Vagina (tissue), 2 donors: ENCODE measurements at regions not wholly inside any gene's neighbourhood (a gene's known extent, or its start where the extent isn't known, plus 50 kb on each side); places are given as distances from the start of the nearest gene placed in this dataset.

Experiments used
- DNase-seq, 2 donors: peaks; one replicate each; pipeline ENCODE4 v3.0.0-alpha.2; 2017; ENCODE audit errors: extremely low spot score in 2 of 2
- H3K27ac ChIP-seq: fragments of 200-600 bp; sonication (generic); one replicate; pipeline ENCODE4 v1.5.1; 2019
- H3K27me3 ChIP-seq: fragments of 200-600 bp; sonication (generic); one replicate; pipeline ENCODE4 v1.5.1; 2019
- H3K36me3 ChIP-seq, 2 donors: fragments of 200-600 bp; sonication (generic); one replicate each; pipeline ENCODE4 v1.5.1; 2017 to 2019
- H3K4me1 ChIP-seq: fragments of 200-600 bp; sonication (generic); one replicate; pipeline ENCODE4 v1.5.1; 2019
- H3K4me3 ChIP-seq, 2 donors: fragments of 200-600 bp; sonication (generic); 1 replicate in 1 of 2; 2 replicates in 1 of 2; pipeline ENCODE4 v1.5.1; 2016 to 2019
- H3K9me3 ChIP-seq: fragments of 200-600 bp; sonication (generic); one replicate; pipeline ENCODE4 v1.5.1; 2019
- POLR2A ChIP-seq, 2 donors: fragments of 450-650 bp; IDR thresholded peaks; one replicate each; pipeline ENCODE4 v1.6.1; 2017; ENCODE audit warnings: antibody characterized with exemption in 2 of 2, mild to moderate bottlenecking in 2 of 2, moderate library complexity in 2 of 2
- POLR2AphosphoS5 ChIP-seq, 2 donors: sonication (generic); formaldehyde crosslinking; IDR thresholded peaks; one replicate each; pipeline ENCODE4 v1.9.0; 2017; ENCODE audit warnings: antibody characterized with exemption in 2 of 2, mild to moderate bottlenecking in 2 of 2, low read depth in 1 of 2; ENCODE audit not compliant: insufficient read depth in 1 of 2
- intact Hi-C: fragments of 100-400 bp; cut with DNase I; formaldehyde crosslinking; loops from one replicate; pipeline ENCODE4 v1.15.1; 2023
- TF ChIP-seq, protein P1 (sequence below), 3 experiments: fragments of 450-650 bp in 2 of 3; fragments of 200-600 bp in 1 of 3; sonication (generic) in 1 of 3; IDR thresholded peaks; one replicate each; pipeline ENCODE4 v1.5.1; 2017 to 2019; ENCODE audit warnings: antibody characterized with exemption in 3 of 3, mild to moderate bottlenecking in 2 of 3, moderate library complexity in 2 of 3

DNA sequence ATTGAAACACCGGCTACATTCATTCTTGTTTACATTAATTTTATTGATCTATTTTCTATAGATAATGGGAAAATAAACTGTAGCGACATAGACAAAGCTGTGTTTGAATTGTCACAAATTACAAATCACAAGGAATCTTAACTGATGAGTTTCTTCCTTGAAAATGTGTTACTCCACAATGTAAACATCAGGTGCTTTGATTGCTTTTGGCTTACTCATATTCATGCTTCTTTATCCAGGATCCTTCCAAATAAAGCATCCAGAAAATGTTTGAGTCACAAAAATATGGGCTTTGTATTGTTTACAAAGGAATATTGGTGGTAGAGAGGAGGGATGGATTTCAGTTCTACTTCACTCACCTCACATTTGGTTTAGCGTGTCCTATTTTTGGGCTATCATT, 64.0 kb downstream of the BMP2 start:
- Histone ChIP-seq H3K27ac (no peak overlapping the region), H3K36me3 (no peaks in the 10 kb centered on the region), H3K27me3 (no peaks in the 10 kb centered on the region), H3K9me3 (no peaks in the 10 kb centered on the region), H3K4me3 (no peak overlapping the region), H3K4me1 (no peaks in the 10 kb centered on the region)
- DNase-seq: no peak
- intact Hi-C loops: no loop called here
- no peak for TF ChIP-seq POLR2A (IDR thresholded peaks at IDR 0.05)
- TF ChIP-seq POLR2AphosphoS5 (IDR thresholded peaks at IDR 0.05; ENCODE audit: insufficient read depth in 1 of 2, low read depth in 1 of 2): no peak
- TF ChIP-seq, protein P1, sequence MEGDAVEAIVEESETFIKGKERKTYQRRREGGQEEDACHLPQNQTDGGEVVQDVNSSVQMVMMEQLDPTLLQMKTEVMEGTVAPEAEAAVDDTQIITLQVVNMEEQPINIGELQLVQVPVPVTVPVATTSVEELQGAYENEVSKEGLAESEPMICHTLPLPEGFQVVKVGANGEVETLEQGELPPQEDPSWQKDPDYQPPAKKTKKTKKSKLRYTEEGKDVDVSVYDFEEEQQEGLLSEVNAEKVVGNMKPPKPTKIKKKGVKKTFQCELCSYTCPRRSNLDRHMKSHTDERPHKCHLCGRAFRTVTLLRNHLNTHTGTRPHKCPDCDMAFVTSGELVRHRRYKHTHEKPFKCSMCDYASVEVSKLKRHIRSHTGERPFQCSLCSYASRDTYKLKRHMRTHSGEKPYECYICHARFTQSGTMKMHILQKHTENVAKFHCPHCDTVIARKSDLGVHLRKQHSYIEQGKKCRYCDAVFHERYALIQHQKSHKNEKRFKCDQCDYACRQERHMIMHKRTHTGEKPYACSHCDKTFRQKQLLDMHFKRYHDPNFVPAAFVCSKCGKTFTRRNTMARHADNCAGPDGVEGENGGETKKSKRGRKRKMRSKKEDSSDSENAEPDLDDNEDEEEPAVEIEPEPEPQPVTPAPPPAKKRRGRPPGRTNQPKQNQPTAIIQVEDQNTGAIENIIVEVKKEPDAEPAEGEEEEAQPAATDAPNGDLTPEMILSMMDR (IDR thresholded peaks at IDR 0.05): no peak

DNA sequence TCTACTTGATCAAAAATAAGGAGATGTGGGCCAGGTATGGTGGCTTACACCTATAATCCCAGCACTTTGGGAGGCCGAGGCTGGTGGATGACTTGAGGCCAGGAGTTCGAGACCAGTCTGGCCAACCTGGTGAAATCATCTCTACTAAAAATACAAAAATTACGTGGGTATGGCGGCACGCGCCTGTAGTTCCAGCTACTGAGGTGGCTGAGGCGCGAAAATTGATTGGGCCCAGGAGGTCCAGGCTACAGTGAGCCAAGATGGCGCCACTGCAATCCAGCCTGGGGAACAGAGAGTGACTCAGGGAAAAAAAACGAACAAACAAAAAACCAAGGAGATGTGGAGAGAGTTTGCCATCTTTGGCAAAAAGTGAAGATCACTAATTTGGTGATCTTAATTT, 65.3 kb downstream of the BMP2 start:
- DNase-seq: no peak
- Histone ChIP-seq H3K36me3 (no peaks in the 10 kb centered on the region), H3K27ac (no peak overlapping the region), H3K4me3 (no peak overlapping the region), H3K27me3 (no peaks in the 10 kb centered on the region), H3K9me3 (no peaks in the 10 kb centered on the region), H3K4me1 (no peaks in the 10 kb centered on the region)
- intact Hi-C loops: no loop called here
- TF ChIP-seq POLR2A (IDR thresholded peaks at IDR 0.05): no peak
- TF ChIP-seq, protein P1 (IDR thresholded peaks at IDR 0.05): no peak
- TF ChIP-seq POLR2AphosphoS5 (IDR thresholded peaks at IDR 0.05; ENCODE audit: insufficient read depth in 1 of 2, low read depth in 1 of 2): no peak

DNA sequence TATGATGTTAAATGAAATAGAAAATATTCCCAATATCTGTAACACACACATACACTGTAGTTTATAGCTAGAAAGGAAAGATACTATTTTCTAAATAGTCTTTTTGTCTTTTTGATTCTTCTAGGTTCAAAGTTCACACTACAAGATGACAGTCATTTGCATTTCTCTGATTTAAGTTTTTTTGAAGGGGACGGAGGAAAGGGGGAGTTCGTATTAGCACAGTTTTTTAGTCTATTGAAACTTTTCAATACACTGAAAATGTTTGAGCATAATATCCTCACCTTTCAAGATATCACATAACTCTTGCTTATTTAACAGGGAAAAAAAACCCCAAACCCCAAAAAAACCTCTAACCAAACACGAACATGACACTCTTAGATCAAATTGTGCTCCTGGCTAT, 68.1 kb downstream of the BMP2 start:
- TF ChIP-seq, protein P1 (IDR thresholded peaks at IDR 0.05): no peak
- TF ChIP-seq POLR2A (IDR thresholded peaks at IDR 0.05) (no peak), POLR2AphosphoS5 (IDR thresholded peaks at IDR 0.05; ENCODE audit: insufficient read depth in 1 of 2, low read depth in 1 of 2) (no peak)
- no peaks in the 10 kb centered on the region for H3K36me3 ChIP-seq
- intact Hi-C loops: no loop called here
- H3K27me3 ChIP-seq: no peaks in the 10 kb centered on the region
- DNase-seq: no peak
- no peak overlapping the region for H3K4me3 ChIP-seq
- H3K27ac ChIP-seq: no peak overlapping the region
- H3K9me3 ChIP-seq: no peaks in the 10 kb centered on the region
- H3K4me1 ChIP-seq: no peaks in the 10 kb centered on the region

DNA sequence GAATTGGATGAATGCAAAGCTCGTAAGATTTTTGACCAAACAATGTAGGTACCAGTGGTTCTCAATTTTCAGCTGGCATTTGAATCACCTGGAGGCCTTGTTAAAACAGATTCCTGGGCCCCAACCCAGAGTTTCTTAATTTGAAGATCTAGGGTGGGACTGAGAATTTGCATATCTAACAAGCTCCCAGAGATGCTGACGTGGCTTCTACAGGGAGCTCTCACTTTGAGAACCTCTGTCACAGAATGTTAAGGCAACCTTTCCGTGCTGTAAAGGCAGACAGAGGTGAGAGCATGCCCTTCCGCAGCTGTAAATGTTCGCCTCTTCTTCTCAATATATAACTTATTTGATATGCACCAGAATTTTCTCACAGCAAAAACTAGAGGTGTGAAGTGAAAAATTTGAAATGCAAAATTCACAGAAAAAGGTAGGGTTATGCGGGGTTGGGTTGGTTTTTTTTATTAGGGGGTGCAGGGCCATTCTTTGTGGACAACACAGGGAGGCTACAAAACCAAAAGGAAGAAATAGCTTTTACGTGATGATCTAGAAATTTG, 69.4 kb downstream of the BMP2 start:
- TF ChIP-seq, protein P1 (IDR thresholded peaks at IDR 0.05): no peak
- Histone ChIP-seq H3K27me3 (no peaks in the 10 kb centered on the region), H3K27ac (no peak overlapping the region), H3K4me3 (no peak overlapping the region), H3K4me1 (no peaks in the 10 kb centered on the region), H3K9me3 (no peaks in the 10 kb centered on the region), H3K36me3 (no peaks in the 10 kb centered on the region)
- intact Hi-C loops: no loop called here
- no peak for DNase-seq

DNA sequence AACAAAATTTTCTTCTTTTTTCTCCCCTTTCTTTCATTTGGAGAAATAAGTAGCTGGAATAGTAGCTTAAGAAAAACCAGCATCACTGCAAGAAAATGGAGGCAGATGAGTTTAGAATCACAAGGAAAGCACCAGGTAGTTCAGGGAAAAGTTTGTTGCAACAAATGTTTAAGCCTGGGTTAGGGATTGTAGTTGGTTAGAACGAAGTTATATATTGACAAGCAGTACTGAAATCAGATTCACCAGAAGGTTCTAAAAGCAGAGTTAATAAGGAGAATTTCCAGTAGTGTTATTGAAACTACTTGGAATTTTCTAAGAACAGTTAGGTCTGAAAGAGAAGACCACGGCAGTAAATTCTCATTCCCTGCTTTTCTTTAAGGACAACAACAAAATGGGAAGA, 70.2 kb downstream of the BMP2 start:
- Histone ChIP-seq H3K27ac (no peak overlapping the region), H3K9me3 (no peaks in the 10 kb centered on the region), H3K4me1 (no peaks in the 10 kb centered on the region), H3K36me3 (no peaks in the 10 kb centered on the region), H3K27me3 (no peaks in the 10 kb centered on the region), H3K4me3 (no peak overlapping the region)
- TF ChIP-seq POLR2AphosphoS5 (IDR thresholded peaks at IDR 0.05; ENCODE audit: insufficient read depth in 1 of 2, low read depth in 1 of 2): no peak
- TF ChIP-seq POLR2A (IDR thresholded peaks at IDR 0.05): no peak
- TF ChIP-seq, protein P1 (IDR thresholded peaks at IDR 0.05): no peak
- DNase-seq: no peak
- intact Hi-C loops: no loop called here
